HG03521 (cell line): ENCODE measurements at regions not wholly inside any gene's neighbourhood (a gene's known extent, or its start where the extent isn't known, plus 50 kb on each side); places are given as distances from the start of the nearest gene placed in this dataset.

Experiments
- ATAC-seq: cut with Tn5 transposase; IDR thresholded peaks from one replicate; pipeline ENCODE4 v1.9.1; 2021; ENCODE audit warnings: mild to moderate bottlenecking, moderate library complexity; ENCODE audit not compliant: unreplicated experiment

DNA sequence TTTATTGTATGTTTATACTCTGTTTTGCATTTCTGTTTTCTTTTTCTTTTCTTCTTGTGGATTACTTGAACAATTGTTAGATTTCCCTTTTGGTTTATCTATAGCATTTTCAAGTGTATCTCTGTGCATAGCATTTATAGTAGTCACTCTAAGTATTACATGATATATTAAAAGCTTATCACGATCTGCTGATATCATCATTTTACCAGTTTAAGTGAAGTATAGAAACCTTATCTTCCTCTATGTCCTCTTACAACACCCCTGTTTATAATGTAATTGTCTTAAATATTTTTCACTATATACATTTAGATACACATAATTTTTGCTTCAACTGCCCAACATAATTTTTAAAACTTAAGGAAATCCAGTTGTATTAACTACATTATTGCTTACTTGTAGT lies 513.9 kb upstream of the CELF2 start:
- no peak for ATAC-seq

DNA sequence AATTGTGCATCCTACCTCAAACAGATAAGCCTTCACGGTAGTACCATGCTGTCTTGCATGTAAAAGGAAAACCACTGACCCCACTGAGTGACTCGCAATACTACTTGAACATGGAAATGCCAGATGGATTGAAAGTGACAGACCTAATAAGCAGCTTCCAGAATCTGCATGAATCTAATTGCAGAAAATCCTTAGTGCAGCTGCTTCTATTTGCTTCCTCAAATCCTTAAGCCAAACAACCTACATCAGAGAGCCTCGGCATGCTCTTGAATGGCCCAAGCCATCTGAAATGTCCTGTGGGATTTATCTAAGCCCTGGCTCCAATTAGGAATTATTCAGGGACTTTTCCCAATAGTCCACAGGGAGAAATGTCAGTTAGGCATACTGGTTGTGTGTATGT lies 509.5 kb upstream of the CELF2 start:
- ATAC-seq: no peak

DNA sequence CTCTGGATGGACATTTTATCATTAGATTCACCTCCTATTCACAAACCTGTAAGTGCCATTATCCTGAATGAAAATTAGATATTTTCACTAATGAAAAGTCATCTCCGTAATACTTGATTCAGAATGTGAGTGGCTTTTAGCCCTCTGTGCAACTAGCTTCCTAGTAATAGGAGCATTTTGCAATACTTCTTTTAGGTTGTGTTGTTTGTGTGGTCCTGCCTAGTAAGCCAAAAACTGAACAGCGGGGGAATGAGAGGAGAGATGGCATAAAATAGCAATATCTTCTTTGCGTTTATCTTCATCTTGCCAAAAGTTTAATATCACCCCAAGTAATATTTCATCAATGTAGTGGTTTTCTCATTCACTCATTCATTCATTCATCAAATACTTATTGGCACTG lies 507.5 kb upstream of the CELF2 start:
- no peak for ATAC-seq

DNA sequence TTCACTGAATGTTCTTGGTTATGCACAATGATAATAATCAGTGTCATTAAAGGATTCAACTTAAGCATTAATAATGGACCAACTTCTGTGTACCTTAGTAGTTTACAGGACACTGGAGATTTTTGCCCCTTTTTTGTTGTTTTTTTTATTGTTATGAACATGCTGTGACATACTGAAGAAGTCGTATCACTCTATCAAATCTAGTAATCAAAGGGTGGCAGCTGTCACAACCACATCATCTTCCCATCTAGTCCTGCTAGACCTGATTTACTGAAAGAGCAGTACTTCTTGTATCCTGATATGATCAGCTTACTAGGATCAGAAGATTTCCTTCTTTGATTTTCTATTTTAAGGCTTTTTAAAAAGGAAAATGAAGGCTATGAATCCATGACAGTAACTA lies 504.6 kb upstream of the CELF2 start:
- ATAC-seq: no peak

DNA sequence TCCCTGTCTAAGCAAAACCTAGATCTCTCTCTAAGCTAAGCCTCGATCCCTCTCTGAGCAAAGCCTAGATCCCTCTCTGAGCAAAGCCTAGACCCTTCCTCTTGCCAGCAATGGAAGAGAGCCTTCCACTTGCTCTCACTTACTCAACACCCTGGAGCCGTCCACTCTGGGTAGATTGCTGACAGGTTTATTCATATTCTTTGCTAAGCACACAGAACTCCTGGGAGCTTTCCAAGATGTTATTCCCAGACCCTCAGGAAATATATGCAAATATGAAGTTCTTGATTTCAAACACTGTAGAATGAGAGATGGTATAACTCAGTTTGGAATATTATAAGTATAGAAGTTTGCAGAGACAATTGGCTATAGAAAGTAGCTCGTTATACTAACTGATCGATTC lies 503.8 kb upstream of the CELF2 start:
- no peak for ATAC-seq

DNA sequence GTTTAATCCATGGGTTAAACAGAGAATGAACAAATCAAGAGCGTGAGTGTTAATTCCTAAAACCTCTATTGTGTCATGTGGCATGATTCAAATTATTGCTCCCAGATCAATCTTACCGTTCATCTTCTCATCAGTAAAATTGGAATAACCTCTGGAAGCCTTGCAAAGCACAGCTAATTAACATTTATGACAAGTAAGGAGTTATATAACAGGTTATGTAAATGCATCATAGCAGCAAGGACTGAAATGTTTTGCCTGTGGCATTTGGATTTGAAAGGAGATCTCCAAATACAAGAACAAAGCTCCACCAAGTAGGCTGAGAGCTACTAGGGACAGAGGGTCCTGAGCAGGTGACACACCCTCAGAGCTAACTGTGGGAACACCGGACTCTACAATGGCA lies 502.9 kb upstream of the CELF2 start:
- ATAC-seq: no peak

DNA sequence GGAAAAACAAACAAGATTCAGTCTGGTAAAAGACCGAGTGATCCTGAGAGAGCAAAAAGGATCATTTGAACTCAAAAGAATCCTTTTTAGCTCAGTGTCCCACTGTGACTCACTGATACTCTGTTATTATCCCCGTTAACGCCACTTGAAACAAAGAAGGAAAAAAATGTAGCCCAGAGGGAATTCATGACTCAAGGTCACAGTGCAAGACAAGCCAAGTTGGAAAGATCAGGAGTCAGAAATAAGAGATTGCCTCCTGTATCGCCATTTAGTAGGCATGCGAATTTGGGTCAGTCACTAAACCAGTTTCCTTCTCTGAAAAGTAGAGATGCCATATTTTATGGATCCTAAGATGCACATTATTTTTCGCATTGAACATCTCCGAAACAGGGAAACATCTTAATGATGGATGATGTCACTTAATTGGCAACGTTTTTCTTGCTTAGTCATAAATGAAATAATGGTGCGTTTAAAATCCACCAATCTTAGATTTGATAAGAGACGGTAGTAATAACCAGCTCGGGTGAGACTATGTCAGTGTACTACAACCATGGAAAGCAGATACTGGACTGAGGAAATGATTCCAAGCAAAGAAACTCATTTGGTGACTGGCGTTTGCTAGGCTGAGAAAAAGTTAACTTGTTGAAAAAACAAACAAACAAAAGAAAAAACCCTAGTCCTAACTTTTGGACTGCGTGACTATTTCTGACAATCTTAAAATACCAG lies 502.0 kb upstream of the CELF2 start:
- ATAC-seq: no peak

DNA sequence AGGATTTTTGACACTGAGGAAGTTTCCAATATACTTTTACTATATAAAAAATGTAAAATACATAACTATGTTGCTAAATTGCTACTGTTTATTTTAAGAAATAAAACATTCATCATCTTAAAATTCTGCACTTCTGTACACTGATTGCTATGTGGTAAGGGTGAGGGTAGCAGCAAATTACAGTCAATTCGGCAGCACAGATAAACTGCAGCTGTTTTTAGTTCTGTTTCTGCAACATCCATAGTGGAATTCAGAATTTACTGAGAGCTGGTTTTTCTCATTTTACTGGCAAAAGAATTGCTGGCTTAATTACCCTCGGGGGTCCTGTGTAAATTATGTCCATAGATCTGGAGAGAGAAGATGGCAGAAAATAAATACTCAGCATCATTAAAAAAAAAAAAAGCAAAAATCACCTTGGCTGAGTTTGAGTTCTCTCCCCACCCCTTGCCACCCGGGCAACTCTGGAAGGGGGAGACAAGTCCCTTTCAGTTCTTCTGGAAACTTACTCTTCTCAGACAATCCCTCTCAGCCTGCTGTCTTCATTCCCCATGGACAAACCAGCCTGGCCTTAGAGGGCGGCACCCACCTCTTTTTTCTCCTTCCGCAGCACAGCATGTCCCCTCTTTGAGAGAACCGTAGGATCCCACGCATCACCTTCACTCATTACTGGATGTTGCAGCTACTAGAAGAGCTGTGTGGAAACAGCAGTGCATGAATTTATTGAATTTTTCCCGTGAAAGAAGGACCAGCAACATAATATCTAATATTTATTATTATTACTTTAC lies 501.1 kb upstream of the CELF2 start:
- no peak for ATAC-seq

DNA sequence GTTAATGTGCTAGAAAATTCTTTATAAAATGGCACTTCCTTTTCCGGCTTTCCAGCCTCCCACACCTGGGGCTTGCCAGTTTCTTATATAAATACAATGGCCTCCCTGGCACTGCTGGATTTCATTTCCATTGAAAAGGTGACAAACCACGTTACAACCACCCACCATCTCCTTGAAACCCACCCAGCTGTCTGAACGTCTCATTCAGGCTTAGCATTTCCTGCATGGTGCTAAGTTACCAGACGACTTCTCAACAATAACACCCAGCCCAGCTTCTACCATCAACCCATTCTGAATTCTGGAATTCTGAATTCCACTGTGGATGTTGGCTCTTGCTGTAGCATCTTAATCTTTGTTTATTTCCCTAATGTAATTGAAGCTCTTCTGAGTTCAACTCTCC lies 499.8 kb upstream of the CELF2 start:
- ATAC-seq: no peak

DNA sequence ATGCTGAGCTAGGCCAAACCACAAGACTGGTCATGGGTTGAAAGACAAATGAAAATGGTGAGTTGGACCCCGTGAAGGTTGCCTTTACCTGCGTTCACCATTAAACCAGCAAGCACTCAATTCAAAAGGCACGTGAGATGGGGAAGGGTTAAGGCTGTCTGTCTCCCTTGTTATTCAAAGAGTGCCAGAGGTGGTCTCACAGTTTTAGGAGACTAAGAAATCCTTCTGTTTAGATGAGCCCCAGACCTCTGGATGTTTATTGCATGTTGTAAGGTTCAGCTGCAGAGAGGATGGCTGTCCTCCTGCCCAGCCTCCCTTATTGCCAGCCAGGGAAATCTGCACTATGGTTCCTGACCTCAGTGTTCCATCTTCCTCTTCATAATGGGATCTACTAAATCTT lies 498.0 kb upstream of the CELF2 start:
- ATAC-seq: no peak

DNA sequence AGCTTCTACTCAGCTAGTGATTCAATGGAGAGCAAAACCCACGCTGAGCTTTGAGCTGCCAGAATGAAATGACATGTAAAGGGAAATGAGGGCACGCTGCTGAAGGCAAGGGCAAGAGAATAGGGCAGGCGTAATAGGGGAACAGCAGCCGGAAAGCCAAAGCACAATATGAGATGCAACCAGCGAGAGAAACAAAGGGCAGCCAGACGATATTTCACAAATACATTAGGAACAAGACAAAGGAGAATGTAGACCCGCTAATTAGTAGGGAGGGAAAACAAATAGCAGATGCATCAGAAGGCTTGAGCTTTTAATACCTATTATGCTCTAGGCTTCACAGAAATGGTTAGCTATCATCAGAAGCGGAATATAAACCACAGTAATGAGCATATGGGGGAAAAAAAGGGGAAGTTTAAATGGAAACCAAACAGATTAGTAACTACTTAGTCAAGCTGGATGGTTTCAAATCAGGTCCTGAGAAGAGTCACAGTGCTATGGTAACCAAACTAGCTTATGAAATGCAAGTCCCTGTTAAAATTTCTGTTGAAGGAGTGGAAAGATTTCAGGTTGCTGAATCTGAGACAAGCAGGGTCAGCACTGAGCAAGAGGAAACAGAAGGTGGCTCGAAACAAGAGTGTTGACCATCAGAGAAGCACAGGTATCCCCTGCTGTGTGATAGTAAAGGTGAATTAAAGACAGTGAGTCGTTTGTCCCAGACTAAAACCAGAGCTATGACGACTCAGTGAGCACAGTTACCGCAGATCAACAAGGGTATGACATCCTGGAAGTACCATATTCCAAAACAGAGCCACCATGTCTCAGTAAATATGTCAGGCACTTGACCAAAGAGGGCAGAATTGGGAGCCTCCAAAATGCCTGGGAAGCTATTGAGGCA lies 496.9 kb upstream of the CELF2 start:
- ATAC-seq: peak; percentile 89

DNA sequence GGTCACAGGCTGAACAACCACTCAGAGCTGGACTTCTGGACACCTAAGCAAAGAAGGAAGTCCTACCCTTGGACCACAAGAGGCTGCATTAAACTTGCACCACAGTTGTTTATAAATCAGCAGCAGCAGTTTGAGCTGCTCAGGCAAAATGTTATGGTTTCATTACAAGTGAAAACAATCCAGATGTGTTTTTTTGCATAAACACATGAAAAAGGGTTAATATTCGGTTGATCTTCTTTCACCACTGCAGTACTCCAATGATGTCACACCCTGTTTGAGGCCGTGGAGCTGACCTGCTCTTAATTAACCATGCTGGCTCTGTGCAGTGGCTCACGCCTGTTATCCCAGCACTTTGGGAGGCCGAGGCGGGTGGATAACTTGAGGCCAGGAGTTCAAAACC lies 490.8 kb upstream of the CELF2 start:
- no peak for ATAC-seq

DNA sequence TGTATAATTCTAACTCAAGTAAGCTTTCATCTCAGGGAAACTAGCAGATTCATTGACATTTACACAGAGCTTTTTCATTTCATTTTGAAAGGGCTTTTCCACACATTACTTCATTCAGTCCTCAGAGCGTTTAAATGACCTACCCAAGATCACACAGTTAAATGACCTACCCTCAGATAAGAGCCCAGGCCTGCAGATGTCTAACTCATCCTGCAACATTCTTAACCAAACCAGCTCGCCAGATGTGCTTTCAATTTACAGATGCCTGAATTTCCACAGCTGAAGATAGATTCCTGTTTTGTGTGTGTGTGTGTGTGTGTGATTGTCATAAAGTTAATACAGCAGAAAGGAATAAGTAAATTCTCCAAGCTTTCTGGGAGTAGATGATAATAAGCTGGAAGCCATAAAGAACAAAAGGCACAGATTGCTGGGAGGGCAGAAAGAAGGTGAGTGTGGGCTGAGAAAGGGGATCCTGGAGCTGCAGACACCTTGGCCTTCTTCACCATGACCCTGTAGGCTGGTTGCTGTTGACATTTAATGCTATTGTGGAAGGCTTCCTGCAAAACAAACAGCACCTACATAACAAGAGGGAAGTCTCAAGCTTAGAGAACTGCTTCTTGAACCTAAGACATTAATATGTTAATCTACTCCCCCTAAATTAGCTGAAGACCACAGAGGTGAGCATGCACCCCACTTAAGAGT lies 489.7 kb upstream of the CELF2 start:
- no peak for ATAC-seq

DNA sequence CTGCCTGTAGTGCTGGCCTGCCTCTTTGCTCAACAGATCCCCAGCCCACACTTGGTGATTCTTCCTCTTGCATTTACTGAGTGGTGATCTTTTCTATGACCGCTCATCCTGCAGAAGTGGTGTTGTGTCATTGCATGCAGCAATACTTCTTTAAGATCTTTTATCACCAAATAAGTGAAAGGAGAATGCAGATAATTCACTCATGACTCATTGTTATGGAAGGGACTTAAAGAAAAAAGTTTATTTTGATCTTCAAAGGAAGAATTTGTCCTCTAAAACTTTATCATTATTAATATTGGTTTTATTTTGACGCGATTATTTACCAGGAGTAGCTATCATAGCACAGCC lies 489.1 kb upstream of the CELF2 start:
- ATAC-seq: no peak

DNA sequence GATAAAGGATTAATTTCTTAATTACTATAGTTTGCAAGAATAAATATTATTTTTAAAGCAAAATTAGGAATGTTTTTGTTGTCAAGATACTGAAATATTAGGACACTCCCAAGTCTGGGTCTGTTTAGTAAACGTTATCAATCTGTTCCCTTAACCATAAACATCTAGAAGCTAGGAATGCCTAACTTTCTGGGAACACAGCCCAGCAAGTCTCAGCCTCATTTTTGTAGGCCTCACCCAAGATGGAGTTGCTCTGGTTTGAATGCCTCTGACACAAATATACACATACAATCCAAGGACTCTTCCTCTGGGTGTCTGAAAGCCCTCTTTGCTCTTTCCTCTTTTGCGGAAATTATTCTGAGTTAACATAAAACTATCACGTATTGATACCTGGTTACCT lies 487.4 kb upstream of the CELF2 start:
- ATAC-seq: no peak

DNA sequence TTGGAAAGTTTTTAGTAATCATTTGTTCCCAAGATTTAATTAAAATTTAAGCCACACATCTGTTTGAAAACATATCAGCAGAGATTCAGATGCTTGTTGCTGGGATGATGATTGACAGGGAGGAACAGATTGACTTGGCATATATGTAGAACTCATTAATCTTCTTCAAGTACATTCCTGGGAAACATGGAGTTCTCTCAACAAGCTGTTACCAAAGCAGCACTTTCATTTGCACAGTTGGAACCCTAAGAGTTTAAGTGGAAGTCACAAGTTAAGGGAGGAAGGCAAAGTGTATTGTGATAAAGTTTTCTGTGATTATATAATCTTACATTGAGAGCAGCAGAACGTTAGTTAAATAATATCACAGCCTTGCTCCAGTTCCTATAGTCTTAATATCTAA lies 485.4 kb upstream of the CELF2 start:
- no peak for ATAC-seq

DNA sequence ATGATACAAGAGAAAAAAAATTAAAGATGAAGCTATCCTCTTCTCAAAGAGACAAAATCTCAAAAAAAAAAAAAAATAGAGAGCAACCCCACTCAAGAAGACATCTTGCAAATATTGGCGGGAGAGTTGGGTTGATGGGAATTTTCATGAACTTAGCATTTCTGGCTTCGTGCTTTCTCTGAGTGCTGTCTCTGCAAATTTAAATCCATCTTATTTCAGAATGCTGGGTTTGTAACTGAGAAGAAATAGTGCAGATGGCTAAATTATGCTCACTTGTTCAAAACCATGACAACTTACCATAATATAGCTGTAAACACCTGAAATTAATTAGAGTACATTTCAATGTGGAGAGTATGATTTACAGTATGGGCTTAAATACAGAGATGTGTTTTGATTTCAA lies 484.8 kb upstream of the CELF2 start:
- no peak for ATAC-seq

DNA sequence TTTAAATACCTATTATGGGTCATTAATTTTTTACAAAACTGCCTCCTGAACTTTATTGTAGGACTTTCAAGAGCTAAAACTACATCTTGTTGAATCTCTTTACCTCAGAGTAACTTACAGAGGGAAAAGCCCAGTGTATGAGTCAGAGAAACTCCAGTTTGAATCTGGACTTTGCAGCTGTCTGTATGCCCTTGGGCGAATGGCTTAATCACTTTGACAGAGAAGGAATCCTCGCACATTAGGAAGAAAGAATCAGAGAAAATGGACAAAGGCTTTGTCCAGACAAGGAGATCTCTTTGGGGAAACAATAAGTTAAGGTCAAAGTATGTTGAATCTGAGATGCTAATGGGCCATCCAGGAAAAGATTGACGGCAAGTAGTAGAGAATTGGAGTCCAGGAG lies 484.2 kb upstream of the CELF2 start:
- no peak for ATAC-seq

DNA sequence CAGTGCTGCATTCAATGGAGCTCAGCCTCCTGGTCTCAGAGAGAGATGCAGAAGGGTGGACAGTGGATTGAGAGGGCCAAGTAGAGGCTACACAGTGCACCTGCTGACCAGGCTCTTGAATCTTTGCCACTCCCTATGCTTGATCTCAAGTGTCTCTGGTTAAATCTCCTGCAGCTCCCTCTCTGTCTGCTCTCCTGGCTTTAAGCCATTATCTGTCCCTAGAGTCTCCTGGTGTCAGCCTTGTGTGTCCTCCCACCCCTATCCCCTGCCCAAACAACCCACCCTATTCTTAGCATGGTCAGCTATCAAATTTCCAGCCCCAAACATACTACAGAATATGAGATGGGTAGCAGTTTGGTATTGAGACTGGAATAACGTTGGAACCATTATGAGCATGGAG lies 479.3 kb upstream of the CELF2 start:
- no peak for ATAC-seq

DNA sequence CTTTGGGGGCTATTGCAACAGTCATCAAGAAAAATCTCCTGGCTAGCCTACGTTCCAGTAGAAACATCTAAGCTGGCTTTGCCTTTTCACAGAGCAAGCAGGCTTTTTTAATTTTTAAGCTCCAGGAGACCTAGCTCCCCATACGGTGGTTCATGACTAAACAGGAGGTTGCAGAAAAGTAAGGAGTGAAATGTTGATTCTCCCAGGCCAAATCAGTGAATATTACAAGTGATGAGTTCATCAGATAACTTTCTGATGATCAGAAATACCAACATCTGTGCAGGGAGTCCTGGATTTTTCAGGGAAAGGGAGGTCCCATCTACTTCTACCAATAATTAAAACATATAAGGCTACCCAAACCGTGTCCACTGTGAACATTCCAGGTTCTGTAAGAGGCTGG lies 477.3 kb upstream of the CELF2 start:
- ATAC-seq: no peak

DNA sequence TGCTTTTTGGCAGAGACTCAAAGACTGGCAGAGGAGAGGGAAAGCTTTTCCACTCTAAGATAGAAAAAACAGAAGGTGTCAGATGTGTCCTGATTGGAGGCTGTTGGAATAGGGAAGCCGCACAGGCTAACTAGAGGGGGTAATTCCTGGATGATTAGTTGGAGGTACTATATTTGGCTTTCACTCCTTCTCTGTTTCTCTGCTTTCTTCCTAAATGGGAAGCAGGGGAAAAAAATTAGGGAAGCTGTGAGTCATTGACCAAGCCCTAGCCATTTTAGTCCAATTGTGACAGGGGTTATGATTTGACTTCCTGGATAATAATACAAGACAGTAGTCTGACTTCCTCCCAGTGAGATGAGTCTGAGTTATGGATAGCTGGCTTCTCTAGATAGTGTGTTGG lies 475.2 kb upstream of the CELF2 start:
- ATAC-seq: no peak
